Mucosa of descending colon (tissue), 3 donors: ENCODE measurements at regions not wholly inside any gene's neighbourhood (a gene's known extent, or its start where the extent isn't known, plus 50 kb on each side); places are given as distances from the start of the nearest gene placed in this dataset.

Source experiments
- ATAC-seq: fragments of 200-7000 bp; cut with Tn5 transposase; one replicate; pipeline ENCODE4 v1.9.1; 2020; ENCODE audit warnings: mild to moderate bottlenecking, moderate library complexity
- DNase-seq, 3 donors: peaks; one replicate each; pipeline ENCODE4 v3.0.0-alpha.2; 2020
- H3K36me3 ChIP-seq: fragments of 200-600 bp; one replicate; pipeline ENCODE4 v1.8.0; 2021; ENCODE audit warnings: low read depth, mild to moderate bottlenecking
- H3K4me1 ChIP-seq: fragments of 200-600 bp; one replicate; pipeline ENCODE4 v1.8.0; 2021; ENCODE audit warnings: low read depth, mild to moderate bottlenecking
- H3K4me3 ChIP-seq: fragments of 200-600 bp; one replicate; pipeline ENCODE4 v1.8.0; 2021; ENCODE audit warnings: mild to moderate bottlenecking
- H3K9me3 ChIP-seq: fragments of 200-600 bp; one replicate; pipeline ENCODE4 v1.8.0; 2021; ENCODE audit warnings: mild to moderate bottlenecking
- intact Hi-C, 2 donors: fragments of 100-400 bp; cut with DNase I in 1 of 2; cut with micrococcal nuclease in 1 of 2; formaldehyde crosslinking; loops; one replicate each; pipeline versions ENCODE4 v1.11.0 to v1.11.1; 2022; cut with DNase I, micrococcal nuclease
- TF ChIP-seq, protein P1 (sequence below): fragments of 200-600 bp; IDR thresholded peaks from one replicate; pipeline ENCODE4 v1.8.0; 2022; ENCODE audit warnings: antibody characterized with exemption, mild to moderate bottlenecking
- donor health status: DM: no; HTN: no; CAD: no; lungs with moderate emphysema.
- donor health status: DM: no; HTN: no; CAD: no.
- donor health status: DM: no; HTN: yes; CAD: no.

DNA sequence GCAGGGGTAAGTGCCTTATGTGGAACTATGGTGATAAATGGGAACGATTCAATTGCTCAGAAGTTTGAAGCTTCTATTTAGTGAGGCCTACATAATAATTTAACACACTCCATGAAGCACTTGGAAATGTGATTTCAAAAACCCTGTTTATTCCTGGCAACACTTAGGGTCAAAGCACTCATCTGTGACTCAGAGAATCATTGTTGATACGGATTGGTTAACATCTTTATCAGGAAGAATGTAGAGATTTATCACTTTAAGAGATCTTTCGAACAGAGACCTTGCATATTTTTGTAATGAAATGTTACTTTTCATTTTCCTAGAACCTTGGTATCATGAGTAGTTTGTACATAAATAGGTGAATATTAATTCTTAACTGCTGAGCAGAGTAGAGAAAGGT, 269.1 kb upstream of the SLIT2 start:
- no peaks in the 10 kb centered on the region for H3K4me1 ChIP-seq
- TF ChIP-seq, protein P1, sequence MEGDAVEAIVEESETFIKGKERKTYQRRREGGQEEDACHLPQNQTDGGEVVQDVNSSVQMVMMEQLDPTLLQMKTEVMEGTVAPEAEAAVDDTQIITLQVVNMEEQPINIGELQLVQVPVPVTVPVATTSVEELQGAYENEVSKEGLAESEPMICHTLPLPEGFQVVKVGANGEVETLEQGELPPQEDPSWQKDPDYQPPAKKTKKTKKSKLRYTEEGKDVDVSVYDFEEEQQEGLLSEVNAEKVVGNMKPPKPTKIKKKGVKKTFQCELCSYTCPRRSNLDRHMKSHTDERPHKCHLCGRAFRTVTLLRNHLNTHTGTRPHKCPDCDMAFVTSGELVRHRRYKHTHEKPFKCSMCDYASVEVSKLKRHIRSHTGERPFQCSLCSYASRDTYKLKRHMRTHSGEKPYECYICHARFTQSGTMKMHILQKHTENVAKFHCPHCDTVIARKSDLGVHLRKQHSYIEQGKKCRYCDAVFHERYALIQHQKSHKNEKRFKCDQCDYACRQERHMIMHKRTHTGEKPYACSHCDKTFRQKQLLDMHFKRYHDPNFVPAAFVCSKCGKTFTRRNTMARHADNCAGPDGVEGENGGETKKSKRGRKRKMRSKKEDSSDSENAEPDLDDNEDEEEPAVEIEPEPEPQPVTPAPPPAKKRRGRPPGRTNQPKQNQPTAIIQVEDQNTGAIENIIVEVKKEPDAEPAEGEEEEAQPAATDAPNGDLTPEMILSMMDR: no peak
- intact Hi-C loops: no loop called here
- ATAC-seq (no peak), DNase-seq (no peak)
- H3K36me3 ChIP-seq: no peaks in the 10 kb centered on the region
- H3K9me3 ChIP-seq: peaks cover 14% of the 10 kb centered on the region
- H3K4me3 ChIP-seq: no peak overlapping the region

DNA sequence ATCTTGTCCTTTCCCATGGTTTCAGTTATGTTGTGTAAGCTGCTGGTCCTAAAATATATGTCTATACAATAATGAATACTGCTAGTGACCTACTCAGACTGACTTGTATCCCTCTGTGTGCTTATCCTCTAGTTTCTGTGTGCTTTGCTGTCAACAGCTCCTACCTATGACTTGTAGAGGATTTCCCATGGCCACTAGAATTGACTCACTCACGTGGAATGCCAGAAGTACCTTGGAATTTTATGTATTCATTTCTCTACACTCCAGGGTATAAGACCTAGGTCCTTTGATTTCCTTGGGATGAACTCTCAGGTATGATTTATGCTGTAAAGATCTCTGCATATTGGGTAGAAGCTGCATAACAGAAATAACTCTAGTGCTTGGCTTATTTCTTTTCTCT, 279.9 kb upstream of the SLIT2 start:
- intact Hi-C loops: no loop called here
- DNase-seq (no peak), ATAC-seq (no peak)
- no peaks in the 10 kb centered on the region for H3K36me3 ChIP-seq
- H3K4me1 ChIP-seq: no peaks in the 10 kb centered on the region
- TF ChIP-seq, protein P1: no peak
- H3K4me3 ChIP-seq: no peak overlapping the region
- no peaks in the 10 kb centered on the region for H3K9me3 ChIP-seq

DNA sequence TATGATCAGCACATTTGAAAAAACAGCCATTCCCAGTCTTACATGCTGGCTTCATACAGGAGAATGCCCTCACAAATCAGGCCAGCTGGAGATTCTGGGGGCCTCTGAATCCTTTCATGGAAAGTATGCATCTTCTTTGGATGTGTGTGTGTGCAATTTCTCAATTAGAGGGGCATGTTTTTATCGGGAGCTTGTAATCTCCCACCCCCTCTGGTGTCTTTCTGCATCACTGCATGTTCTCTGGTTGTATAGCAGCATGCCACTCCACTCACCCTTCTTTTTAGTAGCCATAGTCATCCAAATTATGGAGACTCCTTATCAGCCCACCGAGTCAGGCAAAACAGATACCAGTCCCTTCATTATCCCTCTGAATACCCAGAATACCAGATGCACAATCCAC, 282.2 kb upstream of the SLIT2 start:
- Histone ChIP-seq H3K4me3 (no peak overlapping the region), H3K9me3 (no peaks in the 10 kb centered on the region), H3K36me3 (no peaks in the 10 kb centered on the region), H3K4me1 (no peaks in the 10 kb centered on the region)
- TF ChIP-seq, protein P1: no peak
- intact Hi-C loops: no loop called here
- no peak for DNase-seq
- ATAC-seq: no peak

DNA sequence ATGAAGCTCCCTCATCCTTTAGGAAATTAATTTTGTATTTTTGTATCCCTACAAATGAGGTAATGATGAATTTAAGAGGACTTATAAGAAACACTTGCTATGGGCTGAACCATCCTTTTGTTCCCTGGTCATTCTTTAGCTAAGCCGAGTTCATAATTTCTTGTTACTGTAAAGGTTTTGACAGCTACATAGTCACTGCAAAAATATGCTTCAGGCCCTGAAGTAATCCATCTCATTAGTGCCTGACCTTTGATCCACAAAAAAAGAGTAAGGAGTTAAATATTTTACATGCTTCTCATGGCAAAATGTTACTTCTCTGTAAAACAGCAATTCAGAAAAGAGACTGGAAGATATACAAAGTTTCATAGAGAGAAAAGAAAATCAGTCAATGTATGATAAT, 290.6 kb upstream of the SLIT2 start:
- Histone ChIP-seq H3K4me1 (no peaks in the 10 kb centered on the region), H3K36me3 (no peaks in the 10 kb centered on the region), H3K4me3 (no peak overlapping the region), H3K9me3 (no peaks in the 10 kb centered on the region)
- TF ChIP-seq, protein P1: no peak
- ATAC-seq (no peak), DNase-seq (no peak)
- intact Hi-C loops: no loop called here

DNA sequence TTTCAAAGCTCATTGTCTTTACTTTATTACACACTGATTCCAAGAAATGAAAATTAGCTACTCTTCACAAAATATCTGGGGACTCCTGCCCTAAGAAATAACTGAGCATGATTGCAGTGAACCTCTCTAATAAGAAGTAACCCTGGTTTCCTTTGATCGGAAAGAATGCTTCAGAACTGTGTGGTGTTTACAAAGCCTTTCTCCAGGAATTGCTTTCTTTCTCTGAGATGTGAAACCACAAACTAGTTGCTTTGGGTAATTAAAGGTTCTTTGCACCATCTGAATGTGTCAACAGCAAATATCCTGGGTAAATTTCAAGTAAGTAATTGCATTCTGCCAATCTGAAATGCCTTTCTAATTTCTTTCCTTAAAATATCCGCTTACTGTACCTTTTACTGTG, 292.9 kb upstream of the SLIT2 start:
- ATAC-seq (no peak), DNase-seq (no peak)
- intact Hi-C loops: no loop called here
- Histone ChIP-seq H3K9me3 (no peaks in the 10 kb centered on the region), H3K4me1 (no peaks in the 10 kb centered on the region), H3K36me3 (no peaks in the 10 kb centered on the region), H3K4me3 (no peak overlapping the region)
- TF ChIP-seq, protein P1: no peak

DNA sequence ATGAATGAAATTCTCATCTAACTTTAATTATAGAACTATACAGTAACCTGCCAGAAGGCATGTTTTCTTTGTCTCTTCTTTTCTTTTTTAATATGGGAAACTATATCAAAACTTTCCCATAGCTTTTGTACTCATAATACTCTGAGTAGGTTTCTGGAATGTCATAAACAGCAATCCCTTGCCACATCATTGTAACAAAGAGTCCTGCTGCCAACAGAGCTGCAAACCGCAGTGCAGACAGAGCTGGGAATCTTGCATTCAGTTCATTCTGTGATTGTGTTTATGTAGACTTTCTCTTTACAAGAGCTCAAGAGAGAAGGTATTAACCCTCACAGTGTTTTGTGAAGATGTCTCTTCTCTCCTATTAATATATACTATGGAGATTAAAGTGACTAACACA, 304.4 kb upstream of the SLIT2 start:
- no peaks in the 10 kb centered on the region for H3K36me3 ChIP-seq
- H3K9me3 ChIP-seq: no peaks in the 10 kb centered on the region
- DNase-seq: no peak
- peaks cover 3% of the 10 kb centered on the region for H3K4me1 ChIP-seq
- intact Hi-C loops: no loop called here
- H3K4me3 ChIP-seq: no peak overlapping the region
- ATAC-seq: no peak
- TF ChIP-seq, protein P1: no peak
